ENCODE measurements at regions not wholly inside any gene's neighbourhood (a gene's known extent, or its start where the extent isn't known, plus 50 kb on each side); places are given as distances from the start of the nearest gene placed in this dataset.

DNA sequence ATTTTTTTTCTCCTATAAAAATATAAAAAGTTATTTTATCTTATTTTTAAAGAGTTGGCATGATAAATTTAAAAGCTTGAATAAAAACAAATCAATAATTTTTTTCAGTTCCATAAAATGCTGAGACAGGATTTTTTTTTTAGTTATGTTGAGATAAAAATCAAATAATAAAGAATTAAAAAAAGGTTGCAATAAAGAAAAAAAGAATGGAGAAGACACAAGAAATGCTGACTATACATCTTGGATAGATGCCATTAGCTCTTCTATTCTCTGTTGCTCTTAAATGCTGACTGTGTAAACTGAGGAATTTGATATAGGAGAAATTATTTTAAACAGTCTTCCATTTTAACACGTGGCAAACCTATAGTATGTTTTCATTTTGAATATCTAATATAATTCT lies 2298.5 kb downstream of the MRPL39 start:
- DNase-seq: no peak

DNA sequence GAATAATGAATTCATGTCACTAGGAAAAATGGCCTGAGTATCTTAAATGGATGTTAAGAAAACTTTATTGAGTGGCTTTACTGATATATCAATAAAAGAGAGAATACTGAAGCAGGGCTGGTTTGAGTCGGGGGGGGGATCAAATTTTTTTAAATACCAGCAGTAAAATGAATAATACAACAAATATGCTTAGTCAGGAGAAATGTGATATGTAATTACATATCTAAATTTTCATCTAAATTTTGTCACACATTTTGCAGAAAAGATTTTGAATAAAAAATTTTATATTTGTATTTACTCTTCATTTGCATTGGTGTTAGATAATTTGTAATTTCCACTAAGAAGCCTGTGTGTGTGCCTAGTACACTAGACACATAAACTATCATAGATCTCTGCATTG lies 2300.2 kb downstream of the MRPL39 start:
- no peak for DNase-seq

DNA sequence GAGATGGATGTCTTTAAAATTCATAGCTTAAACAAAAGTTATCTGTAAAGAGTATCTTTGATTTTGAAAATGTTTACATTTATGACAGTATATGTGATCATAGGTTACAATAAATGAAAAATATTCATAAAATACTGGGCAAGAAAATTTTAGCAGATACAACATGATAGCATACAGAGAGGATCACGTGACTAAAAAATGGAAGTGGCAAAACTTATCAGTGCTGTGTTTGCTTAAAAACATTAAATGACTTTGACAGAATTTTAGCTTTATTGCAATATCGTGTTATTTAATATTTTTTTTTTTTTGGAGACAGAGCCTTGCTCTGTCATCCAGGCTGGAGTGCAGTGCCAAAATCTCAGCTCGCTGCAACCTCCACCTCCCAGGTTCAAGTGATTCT lies 2294.1 kb downstream of the NCAM2 start:
- no peak for DNase-seq

DNA sequence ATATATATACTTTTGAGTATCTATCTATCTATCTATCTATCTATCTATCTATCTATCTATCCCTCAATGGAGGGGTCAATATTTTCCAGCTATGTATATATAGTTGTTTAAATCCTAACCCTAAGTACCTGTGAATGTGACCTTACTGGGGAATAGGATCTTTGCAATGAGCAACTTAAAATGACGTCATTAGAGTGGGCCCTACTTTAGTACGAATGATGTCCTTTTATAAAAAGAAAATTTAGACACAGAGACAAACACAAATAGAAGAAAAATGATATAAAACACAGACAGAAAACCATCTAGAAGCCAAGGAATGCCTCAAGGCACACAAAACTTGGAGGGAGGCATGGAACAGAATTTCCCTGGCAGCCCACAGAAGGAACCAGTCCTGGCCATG lies 2283.7 kb downstream of the NCAM2 start:
- DNase-seq: no peak

DNA sequence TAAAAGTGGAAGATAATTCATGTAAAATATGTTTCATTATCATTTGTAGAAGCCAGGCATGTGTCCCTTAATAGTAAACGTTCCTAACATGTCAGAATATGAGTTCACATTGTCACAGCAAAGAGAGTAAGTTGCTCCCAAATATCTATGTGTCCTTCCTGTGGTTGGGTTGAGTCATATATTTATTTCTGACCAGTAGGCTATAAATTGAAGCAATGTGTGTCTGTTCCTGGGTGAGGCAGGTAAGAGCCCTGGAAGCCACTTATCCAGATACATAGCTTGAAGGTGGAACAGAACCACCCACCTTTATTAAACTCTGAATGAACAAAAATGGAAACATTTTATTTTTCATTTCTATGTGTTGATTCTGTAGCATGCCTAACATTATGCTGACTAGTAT lies 2251.6 kb downstream of the NCAM2 start:
- DNase-seq: no peak

DNA sequence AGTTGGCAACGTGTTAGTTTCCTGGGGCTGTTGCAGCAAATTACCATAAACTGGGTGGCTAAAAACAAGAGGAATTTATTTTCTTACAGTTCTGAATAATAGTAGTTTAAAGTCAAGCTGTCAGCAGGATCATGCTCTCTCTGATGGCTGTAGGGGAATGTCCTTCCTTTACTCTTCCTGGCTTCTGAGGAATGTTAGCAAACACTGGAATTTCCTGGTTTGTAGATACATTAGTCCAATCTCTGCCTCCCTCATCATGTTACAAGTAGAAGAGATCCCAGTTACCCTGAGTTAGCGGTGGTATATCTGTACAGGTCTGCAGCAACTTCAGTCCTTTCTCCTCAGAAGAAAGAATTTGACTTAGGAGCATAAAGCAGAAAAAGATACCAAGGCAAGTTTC lies 2249.1 kb downstream of the NCAM2 start:
- DNase-seq: no peak

DNA sequence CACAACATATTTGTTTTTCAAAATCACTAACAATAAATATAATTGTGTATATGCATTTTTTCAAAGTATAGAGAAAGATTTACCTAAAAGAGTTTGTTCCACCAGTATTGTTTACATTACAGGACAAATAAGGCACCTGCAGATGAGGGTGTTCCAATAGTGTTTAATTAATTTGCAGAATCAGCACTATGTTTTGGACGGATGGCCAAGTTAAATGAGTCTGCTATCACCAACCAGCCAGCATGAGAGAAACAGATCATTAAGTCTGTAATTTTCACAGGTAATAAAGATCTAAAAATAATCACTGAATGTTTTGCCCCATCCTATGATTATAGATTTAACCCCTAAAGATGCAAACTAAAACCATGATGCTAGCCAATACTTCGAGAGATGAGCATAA lies 2247.0 kb downstream of the NCAM2 start:
- no peak for DNase-seq

DNA sequence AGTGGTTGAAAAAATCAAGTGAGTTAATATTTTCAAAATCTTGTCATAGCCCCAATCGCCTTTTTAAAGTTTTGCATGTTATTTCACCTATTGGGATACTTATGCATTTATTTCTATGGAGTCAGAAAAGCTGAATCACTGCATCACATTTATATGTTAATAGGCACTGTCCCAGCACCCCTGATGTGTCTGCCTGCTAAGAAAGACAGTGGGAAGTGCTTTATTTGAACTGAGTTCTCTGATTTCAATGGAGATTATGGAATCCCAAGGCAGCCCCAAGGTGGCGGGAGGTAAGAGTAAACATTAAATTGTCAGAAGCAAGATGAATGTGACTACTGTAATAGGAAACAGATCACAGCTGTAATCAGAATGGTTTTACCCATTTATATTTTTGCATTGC lies 2225.7 kb downstream of the NCAM2 start:
- no peak for DNase-seq

DNA sequence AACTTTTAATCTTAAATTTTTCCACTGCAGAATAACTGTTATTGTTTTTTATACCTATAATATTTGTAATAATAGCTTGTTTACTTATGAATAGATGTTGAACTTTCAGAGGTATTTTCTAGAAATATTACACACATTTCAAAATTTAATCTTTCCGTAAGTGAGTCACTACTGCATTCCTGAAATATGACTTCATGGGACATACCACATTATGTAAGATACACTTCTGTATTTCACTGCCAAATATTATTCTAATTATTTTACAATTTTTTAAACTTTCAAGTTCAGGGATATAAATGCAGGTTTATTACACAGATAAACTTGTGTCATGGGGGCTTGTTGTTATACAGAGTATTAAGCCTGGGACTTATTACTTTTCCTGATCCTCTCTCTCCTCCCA lies 2220.5 kb downstream of the NCAM2 start:
- no peak for DNase-seq

DNA sequence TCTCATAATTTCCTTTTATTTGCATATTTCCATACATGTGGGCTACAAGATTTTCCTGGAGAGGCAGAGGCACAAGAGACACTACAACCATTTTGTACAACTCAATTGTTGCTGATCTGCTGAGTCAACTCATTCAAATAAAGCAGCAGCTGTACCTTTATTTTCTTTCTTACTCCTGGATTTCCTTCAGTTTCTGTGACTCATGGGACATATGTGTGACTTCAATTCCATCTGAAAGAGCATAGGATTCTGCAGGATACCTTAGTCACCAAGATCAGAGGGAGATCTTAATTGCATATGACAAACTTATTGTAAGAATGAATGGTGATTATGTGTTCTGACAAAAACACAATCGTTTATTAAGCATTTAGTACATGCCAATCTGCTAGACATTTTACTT lies 2219.4 kb downstream of the NCAM2 start:
- DNase-seq: no peak

DNA sequence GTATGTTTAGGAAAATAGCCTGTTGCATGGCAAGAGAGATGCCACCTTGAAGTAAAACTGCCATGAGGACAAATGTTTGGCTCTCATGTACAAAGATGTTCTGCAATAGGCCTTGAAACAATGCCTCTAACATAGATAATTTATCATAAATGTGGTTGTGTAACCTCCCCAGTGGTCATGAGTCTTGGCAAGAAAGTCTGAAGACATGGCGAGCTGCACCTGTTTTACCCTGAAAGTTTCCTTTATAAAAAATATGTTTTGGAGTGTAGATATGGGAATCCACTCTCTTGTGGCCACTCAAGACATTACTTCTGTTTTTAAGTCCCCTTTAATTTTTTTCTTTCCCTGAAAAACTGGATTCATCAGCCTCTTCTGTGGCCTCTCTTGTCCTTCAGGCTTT lies 2217.1 kb downstream of the NCAM2 start:
- DNase-seq: no peak

Data from anterior cingulate cortex (tissue), 58 donors.